ENCODE measurements at regions not wholly inside any gene's neighbourhood (a gene's known extent, or its start where the extent isn't known, plus 50 kb on each side); places are given as distances from the start of the nearest gene placed in this dataset.

DNA sequence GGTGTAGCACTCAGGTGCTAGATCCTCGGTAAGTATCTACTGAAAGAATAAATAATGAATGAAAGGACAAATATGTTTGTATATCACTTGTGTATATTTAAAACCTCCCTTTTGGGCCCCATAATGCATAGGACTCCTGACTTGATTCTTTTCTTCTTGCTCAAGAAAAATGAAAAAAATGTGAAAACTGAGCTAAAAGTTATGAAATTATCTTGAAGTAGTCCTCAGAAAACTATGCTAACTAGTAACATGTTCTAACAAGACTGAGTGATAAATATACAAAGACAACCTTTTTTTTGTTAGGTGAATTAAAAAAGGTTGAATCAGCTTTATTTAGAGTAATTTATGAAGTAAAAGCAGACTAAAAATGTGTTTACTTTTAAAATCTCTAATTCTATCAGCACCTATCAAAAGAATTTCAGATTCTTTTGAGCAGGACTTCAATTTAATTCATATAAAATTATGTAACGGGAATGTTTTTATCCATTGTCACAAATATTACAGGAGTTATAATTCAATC lies 247.8 kb upstream of the JAG1 start:
- Histone ChIP-seq H2AFZ (ENCODE audit: low read depth, low read length) (no peak overlapping the region), H3K4me2 (ENCODE audit: low read length) (no peak overlapping the region), H3F3A (ENCODE audit: insufficient read depth, low read length, poor library complexity, severe bottlenecking) (no peaks in the 10 kb centered on the region), H4K20me1 (ENCODE audit: insufficient read depth) (no peaks in the 10 kb centered on the region), H3K36me3 (ENCODE audit: insufficient read depth, low read length) (no peaks in the 10 kb centered on the region), H3K27ac (ENCODE audit: low read length) (no peak overlapping the region), H3K9me2 (ENCODE audit: insufficient read depth, low read length) (no peaks in the 10 kb centered on the region), H3K4me3 (ENCODE audit: low read length) (no peak overlapping the region), H3K9ac (ENCODE audit: low read length) (no peak overlapping the region), H3K79me2 (replicated peaks; ENCODE audit: insufficient read depth, low read length) (no peaks in the 10 kb centered on the region), H3K27me3 (ENCODE audit: insufficient read depth, low read depth, low read length) (no peaks in the 10 kb centered on the region), H3K9me3 (ENCODE audit: low read length) (no peaks in the 10 kb centered on the region)
- TF ChIP-seq, protein P1, sequence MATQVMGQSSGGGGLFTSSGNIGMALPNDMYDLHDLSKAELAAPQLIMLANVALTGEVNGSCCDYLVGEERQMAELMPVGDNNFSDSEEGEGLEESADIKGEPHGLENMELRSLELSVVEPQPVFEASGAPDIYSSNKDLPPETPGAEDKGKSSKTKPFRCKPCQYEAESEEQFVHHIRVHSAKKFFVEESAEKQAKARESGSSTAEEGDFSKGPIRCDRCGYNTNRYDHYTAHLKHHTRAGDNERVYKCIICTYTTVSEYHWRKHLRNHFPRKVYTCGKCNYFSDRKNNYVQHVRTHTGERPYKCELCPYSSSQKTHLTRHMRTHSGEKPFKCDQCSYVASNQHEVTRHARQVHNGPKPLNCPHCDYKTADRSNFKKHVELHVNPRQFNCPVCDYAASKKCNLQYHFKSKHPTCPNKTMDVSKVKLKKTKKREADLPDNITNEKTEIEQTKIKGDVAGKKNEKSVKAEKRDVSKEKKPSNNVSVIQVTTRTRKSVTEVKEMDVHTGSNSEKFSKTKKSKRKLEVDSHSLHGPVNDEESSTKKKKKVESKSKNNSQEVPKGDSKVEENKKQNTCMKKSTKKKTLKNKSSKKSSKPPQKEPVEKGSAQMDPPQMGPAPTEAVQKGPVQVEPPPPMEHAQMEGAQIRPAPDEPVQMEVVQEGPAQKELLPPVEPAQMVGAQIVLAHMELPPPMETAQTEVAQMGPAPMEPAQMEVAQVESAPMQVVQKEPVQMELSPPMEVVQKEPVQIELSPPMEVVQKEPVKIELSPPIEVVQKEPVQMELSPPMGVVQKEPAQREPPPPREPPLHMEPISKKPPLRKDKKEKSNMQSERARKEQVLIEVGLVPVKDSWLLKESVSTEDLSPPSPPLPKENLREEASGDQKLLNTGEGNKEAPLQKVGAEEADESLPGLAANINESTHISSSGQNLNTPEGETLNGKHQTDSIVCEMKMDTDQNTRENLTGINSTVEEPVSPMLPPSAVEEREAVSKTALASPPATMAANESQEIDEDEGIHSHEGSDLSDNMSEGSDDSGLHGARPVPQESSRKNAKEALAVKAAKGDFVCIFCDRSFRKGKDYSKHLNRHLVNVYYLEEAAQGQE (IDR thresholded peaks at IDR 0.05; ENCODE audit: borderline replicate concordance), result no peak
- TF ChIP-seq EP300 (conservative IDR thresholded peaks at IDR 0.05; ENCODE audit: poor library complexity, severe bottlenecking) (no peak), EZH2 (IDR thresholded peaks at IDR 0.05; ENCODE audit: borderline replicate concordance, insufficient read depth, low read length, poor library complexity, severe bottlenecking) (no peak), MXI1 (conservative IDR thresholded peaks at IDR 0.05; ENCODE audit: poor library complexity, severe bottlenecking) (no peak), RAD21 (conservative IDR thresholded peaks at IDR 0.05) (no peak), TAF1 (IDR thresholded peaks at IDR 0.05; ENCODE audit: low read depth) (no peak), POLR2AphosphoS5 (IDR thresholded peaks at IDR 0.05) (no peak), SMC3 (conservative IDR thresholded peaks at IDR 0.05; ENCODE audit: poor library complexity) (no peak)
- TF ChIP-seq, protein P2, sequence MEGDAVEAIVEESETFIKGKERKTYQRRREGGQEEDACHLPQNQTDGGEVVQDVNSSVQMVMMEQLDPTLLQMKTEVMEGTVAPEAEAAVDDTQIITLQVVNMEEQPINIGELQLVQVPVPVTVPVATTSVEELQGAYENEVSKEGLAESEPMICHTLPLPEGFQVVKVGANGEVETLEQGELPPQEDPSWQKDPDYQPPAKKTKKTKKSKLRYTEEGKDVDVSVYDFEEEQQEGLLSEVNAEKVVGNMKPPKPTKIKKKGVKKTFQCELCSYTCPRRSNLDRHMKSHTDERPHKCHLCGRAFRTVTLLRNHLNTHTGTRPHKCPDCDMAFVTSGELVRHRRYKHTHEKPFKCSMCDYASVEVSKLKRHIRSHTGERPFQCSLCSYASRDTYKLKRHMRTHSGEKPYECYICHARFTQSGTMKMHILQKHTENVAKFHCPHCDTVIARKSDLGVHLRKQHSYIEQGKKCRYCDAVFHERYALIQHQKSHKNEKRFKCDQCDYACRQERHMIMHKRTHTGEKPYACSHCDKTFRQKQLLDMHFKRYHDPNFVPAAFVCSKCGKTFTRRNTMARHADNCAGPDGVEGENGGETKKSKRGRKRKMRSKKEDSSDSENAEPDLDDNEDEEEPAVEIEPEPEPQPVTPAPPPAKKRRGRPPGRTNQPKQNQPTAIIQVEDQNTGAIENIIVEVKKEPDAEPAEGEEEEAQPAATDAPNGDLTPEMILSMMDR (IDR thresholded peaks at IDR 0.05; ENCODE audit: poor library complexity, severe bottlenecking), result no peak

DNA sequence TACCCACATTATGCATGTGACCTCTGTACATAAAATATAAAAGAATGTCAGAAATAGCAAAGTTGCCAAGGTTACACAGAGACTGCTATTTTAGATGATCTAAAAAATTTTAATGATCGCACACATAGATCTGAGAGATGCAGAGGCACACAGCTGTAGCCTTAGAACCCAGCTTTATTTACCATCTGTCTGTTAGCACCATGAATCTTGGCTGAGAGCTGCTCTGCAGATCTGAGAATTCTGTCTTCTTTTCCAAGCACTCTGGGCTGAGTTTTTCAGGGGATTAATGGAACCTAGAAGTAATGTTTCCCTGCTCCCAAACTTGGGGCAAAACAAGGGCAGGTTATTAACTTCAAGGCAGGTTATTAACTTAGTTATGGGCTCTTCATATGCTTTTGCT lies 248.7 kb upstream of the JAG1 start:
- Histone ChIP-seq H2AFZ (ENCODE audit: low read depth, low read length) (no peak overlapping the region), H4K20me1 (ENCODE audit: insufficient read depth) (no peaks in the 10 kb centered on the region), H3K9ac (ENCODE audit: low read length) (no peak overlapping the region), H3K4me3 (ENCODE audit: low read length) (no peak overlapping the region), H3K4me2 (ENCODE audit: low read length) (no peak overlapping the region), H3K79me2 (replicated peaks; ENCODE audit: insufficient read depth, low read length) (no peaks in the 10 kb centered on the region), H3K27ac (ENCODE audit: low read length) (no peak overlapping the region), H3K9me3 (ENCODE audit: low read length) (no peaks in the 10 kb centered on the region), H3K36me3 (ENCODE audit: insufficient read depth, low read length) (no peaks in the 10 kb centered on the region), H3K9me2 (ENCODE audit: insufficient read depth, low read length) (no peaks in the 10 kb centered on the region), H3K27me3 (ENCODE audit: insufficient read depth, low read depth, low read length) (no peaks in the 10 kb centered on the region), H3F3A (ENCODE audit: insufficient read depth, low read length, poor library complexity, severe bottlenecking) (no peaks in the 10 kb centered on the region)
- TF ChIP-seq MXI1 (conservative IDR thresholded peaks at IDR 0.05; ENCODE audit: poor library complexity, severe bottlenecking) (no peak), EP300 (conservative IDR thresholded peaks at IDR 0.05; ENCODE audit: poor library complexity, severe bottlenecking) (no peak), EZH2 (IDR thresholded peaks at IDR 0.05; ENCODE audit: borderline replicate concordance, insufficient read depth, low read length, poor library complexity, severe bottlenecking) (no peak), RAD21 (conservative IDR thresholded peaks at IDR 0.05) (no peak), POLR2AphosphoS5 (IDR thresholded peaks at IDR 0.05) (no peak), TAF1 (IDR thresholded peaks at IDR 0.05; ENCODE audit: low read depth) (no peak), SMC3 (conservative IDR thresholded peaks at IDR 0.05; ENCODE audit: poor library complexity) (no peak)
- TF ChIP-seq, protein P1 (IDR thresholded peaks at IDR 0.05; ENCODE audit: borderline replicate concordance), result no peak
- TF ChIP-seq, protein P2 (IDR thresholded peaks at IDR 0.05; ENCODE audit: poor library complexity, severe bottlenecking), result no peak

Measured in neural cell (in vitro differentiated cells).